SK-N-SH treated with all-trans-retinoic acid at 6 μM for 48 hours (cell line): ENCODE measurements at regions not wholly inside any gene's neighbourhood (a gene's known extent, or its start where the extent isn't known, plus 50 kb on each side); places are given as distances from the start of the nearest gene placed in this dataset.

Experiments used
- ARNTL ChIP-seq: fragments of 450-650 bp; formaldehyde crosslinking; IDR thresholded peaks from 2 replicates; pipeline ENCODE4 v1.5.0; 2020; ENCODE audit warnings: low read depth, mild to moderate bottlenecking, moderate library complexity, borderline replicate concordance
- BACH2 ChIP-seq: fragments of 250-450 bp; sonication (Bioruptor Pico); IDR thresholded peaks from 2 replicates; pipeline ENCODE4 v1.9.0; 2021; ENCODE audit warnings: mild to moderate bottlenecking, borderline replicate concordance
- CSDC2 ChIP-seq: fragments of 250-450 bp; sonication (Bioruptor Pico); IDR thresholded peaks from 2 replicates; pipeline ENCODE4 v1.5.0; 2020; ENCODE audit warnings: mild to moderate bottlenecking, moderate library complexity
- GLIS3 ChIP-seq: fragments of 250-450 bp; sonication (Bioruptor Pico); IDR thresholded peaks from 2 replicates; pipeline ENCODE4 v1.5.0; 2020; ENCODE audit warnings: mild to moderate bottlenecking, moderate library complexity
- RARB ChIP-seq: fragments of 250-450 bp; sonication (Bioruptor Pico); IDR thresholded peaks from 2 replicates; pipeline ENCODE4 v1.8.0; 2021; ENCODE audit warnings: mild to moderate bottlenecking, moderate library complexity
- ZFP3 ChIP-seq: fragments of 250-450 bp; sonication (Bioruptor Pico); IDR thresholded peaks from 2 replicates; pipeline ENCODE4 v1.5.0; 2020; ENCODE audit warnings: mild to moderate bottlenecking, moderate library complexity
- ZFP30 ChIP-seq: fragments of 450-650 bp; formaldehyde crosslinking; IDR thresholded peaks from 2 replicates; pipeline ENCODE4 v1.5.0; 2022; ENCODE audit warnings: mild to moderate bottlenecking, moderate library complexity
- ZNF565 ChIP-seq: fragments of 450-650 bp; formaldehyde crosslinking; conservative IDR thresholded peaks from 2 replicates; pipeline ENCODE4 v1.5.0; 2020; ENCODE audit warnings: low read depth, mild to moderate bottlenecking, moderate library complexity
- ZNF8 ChIP-seq: fragments of 450-650 bp; formaldehyde crosslinking; IDR thresholded peaks from 2 replicates; pipeline ENCODE4 v1.5.0; 2020; ENCODE audit warnings: mild to moderate bottlenecking, moderate library complexity
- TF ChIP-seq, protein P1 (sequence below): fragments of 250-450 bp; sonication (Bioruptor Pico); IDR thresholded peaks from 2 replicates; pipeline ENCODE4 v1.8.0; 2020; ENCODE audit warnings: mild to moderate bottlenecking, moderate library complexity, borderline replicate concordance
- TF ChIP-seq, protein P2 (sequence below): fragments of 250-450 bp; sonication (Bioruptor Pico); IDR thresholded peaks from 2 replicates; pipeline ENCODE4 v1.8.0; 2021; ENCODE audit warnings: low read depth, mild to moderate bottlenecking, moderate library complexity, borderline replicate concordance
- TF ChIP-seq, protein P3 (sequence below): fragments of 250-450 bp; sonication (Bioruptor Pico); IDR thresholded peaks from 2 replicates; pipeline ENCODE4 v1.5.1; 2020; ENCODE audit warnings: low read depth, mild to moderate bottlenecking, moderate library complexity

DNA sequence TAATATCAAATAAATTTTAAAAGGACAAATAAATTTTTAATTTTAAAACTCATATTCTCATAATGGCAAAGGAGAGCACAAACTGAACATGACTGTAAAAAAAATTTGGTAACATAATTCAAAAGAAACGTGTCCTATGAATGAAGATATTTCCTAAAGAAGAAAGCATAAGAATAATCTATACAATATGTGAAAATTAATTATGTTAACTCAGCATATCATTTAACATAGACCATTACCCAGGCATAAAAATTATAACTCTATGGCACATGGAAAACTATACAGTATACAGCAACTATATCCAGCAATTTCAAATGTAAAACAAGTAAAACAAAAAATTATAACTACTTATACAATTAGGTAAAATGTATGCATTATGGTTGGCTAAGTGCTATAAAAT is 288.1 kb downstream of the SUCLG1 start:
- TF ChIP-seq RARB (CRISPR knock-in tag) (no peak), GLIS3 (CRISPR knock-in tag) (no peak), ZNF8 (no peak), ARNTL (CRISPR knock-in tag) (no peak), ZFP30 (CRISPR knock-in tag) (no peak), BACH2 (no peak), CSDC2 (no peak), ZFP3 (CRISPR knock-in tag) (no peak), ZNF565 (CRISPR knock-in tag) (no peak)
- TF ChIP-seq, protein P1, sequence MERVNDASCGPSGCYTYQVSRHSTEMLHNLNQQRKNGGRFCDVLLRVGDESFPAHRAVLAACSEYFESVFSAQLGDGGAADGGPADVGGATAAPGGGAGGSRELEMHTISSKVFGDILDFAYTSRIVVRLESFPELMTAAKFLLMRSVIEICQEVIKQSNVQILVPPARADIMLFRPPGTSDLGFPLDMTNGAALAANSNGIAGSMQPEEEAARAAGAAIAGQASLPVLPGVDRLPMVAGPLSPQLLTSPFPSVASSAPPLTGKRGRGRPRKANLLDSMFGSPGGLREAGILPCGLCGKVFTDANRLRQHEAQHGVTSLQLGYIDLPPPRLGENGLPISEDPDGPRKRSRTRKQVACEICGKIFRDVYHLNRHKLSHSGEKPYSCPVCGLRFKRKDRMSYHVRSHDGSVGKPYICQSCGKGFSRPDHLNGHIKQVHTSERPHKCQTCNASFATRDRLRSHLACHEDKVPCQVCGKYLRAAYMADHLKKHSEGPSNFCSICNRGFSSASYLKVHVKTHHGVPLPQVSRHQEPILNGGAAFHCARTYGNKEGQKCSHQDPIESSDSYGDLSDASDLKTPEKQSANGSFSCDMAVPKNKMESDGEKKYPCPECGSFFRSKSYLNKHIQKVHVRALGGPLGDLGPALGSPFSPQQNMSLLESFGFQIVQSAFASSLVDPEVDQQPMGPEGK = no peak
- TF ChIP-seq, protein P2, sequence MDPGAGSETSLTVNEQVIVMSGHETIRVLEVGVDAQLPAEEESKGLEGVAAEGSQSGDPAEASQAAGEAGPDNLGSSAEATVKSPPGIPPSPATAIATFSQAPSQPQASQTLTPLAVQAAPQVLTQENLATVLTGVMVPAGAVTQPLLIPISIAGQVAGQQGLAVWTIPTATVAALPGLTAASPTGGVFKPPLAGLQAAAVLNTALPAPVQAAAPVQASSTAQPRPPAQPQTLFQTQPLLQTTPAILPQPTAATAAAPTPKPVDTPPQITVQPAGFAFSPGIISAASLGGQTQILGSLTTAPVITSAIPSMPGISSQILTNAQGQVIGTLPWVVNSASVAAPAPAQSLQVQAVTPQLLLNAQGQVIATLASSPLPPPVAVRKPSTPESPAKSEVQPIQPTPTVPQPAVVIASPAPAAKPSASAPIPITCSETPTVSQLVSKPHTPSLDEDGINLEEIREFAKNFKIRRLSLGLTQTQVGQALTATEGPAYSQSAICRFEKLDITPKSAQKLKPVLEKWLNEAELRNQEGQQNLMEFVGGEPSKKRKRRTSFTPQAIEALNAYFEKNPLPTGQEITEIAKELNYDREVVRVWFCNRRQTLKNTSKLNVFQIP = no peak
- TF ChIP-seq, protein P3, sequence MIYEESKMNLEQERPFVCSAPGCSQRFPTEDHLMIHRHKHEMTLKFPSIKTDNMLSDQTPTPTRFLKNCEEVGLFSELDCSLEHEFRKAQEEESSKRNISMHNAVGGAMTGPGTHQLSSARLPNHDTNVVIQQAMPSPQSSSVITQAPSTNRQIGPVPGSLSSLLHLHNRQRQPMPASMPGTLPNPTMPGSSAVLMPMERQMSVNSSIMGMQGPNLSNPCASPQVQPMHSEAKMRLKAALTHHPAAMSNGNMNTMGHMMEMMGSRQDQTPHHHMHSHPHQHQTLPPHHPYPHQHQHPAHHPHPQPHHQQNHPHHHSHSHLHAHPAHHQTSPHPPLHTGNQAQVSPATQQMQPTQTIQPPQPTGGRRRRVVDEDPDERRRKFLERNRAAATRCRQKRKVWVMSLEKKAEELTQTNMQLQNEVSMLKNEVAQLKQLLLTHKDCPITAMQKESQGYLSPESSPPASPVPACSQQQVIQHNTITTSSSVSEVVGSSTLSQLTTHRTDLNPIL (CRISPR knock-in tag) = no peak
